Neural cell (in vitro differentiated cells): ENCODE measurements at regions not wholly inside any gene's neighbourhood (a gene's known extent, or its start where the extent isn't known, plus 50 kb on each side); places are given as distances from the start of the nearest gene placed in this dataset.

Source experiments
- H2AFZ ChIP-seq: fragments of 200-600, 300-800 bp; sonication (generic), shearing (Covaris generic); 2 replicates; pipeline ENCODE4 v1.6.0; 2014; ENCODE audit warnings: low read depth, mild to moderate bottlenecking, antibody characterized with exemption, low read length, moderate library complexity
- H3F3A ChIP-seq: fragments of 200-600 bp; shearing (Covaris generic); 2 replicates; pipeline ENCODE4 v1.6.1; 2016; ENCODE audit warnings: mild to moderate bottlenecking, moderate library complexity, mixed read lengths, antibody characterized with exemption, low read length; ENCODE audit not compliant: insufficient read depth, poor library complexity, severe bottlenecking
- H3K27ac ChIP-seq: fragments of 200-600, 300-800 bp; sonication (generic), shearing (Covaris generic); 2 replicates; pipeline ENCODE4 v1.5.1; 2014; ENCODE audit warnings: mild to moderate bottlenecking, low read length, moderate library complexity
- H3K27me3 ChIP-seq: fragments of 300-800, 200-600 bp; sonication (generic), shearing (Covaris generic); 2 replicates; pipeline ENCODE4 v1.6.0; 2014; ENCODE audit warnings: mild to moderate bottlenecking, low read depth, low read length, moderate library complexity; ENCODE audit not compliant: insufficient read depth
- H3K36me3 ChIP-seq: fragments of 300-800, 200-600 bp; sonication (generic), shearing (Covaris generic); 2 replicates; pipeline ENCODE4 v1.5.1; 2014; ENCODE audit warnings: mild to moderate bottlenecking, antibody characterized with exemption, low read length, moderate library complexity; ENCODE audit not compliant: insufficient read depth
- H3K4me2 ChIP-seq: fragments of 300-800, 200-600 bp; sonication (generic), shearing (Covaris generic); 2 replicates; pipeline ENCODE4 v1.6.0; 2014; ENCODE audit warnings: mild to moderate bottlenecking, low read length
- H3K4me3 ChIP-seq: fragments of 300-800, 200-600 bp; sonication (generic), shearing (Covaris generic); 2 replicates; pipeline ENCODE4 v1.5.1; 2014; ENCODE audit warnings: mild to moderate bottlenecking, low read length, moderate library complexity
- H3K79me2 ChIP-seq: fragments of 200-600 bp; shearing (Covaris generic); replicated peaks from 2 replicates; pipeline ENCODE4 v1.6.0; 2014; ENCODE audit warnings: mild to moderate bottlenecking, low read length, moderate library complexity; ENCODE audit not compliant: insufficient read depth
- H3K9ac ChIP-seq: fragments of 300-800, 200-600 bp; sonication (generic), shearing (Covaris generic); 2 replicates; pipeline ENCODE4 v1.6.1; 2016; ENCODE audit warnings: mild to moderate bottlenecking, low read length, mixed read lengths
- H3K9me2 ChIP-seq: fragments of 200-600 bp; shearing (Covaris generic); 2 replicates; pipeline ENCODE4 v1.6.1; 2016; ENCODE audit warnings: mild to moderate bottlenecking, low read length, mixed read lengths; ENCODE audit not compliant: insufficient read depth
- H3K9me3 ChIP-seq: fragments of 200-600, 300-800 bp; sonication (generic), shearing (Covaris generic); 2 replicates; pipeline ENCODE4 v1.6.1; 2016; ENCODE audit warnings: mild to moderate bottlenecking, mixed run types, low read length, moderate library complexity, mixed read lengths
- H4K20me1 ChIP-seq: fragments of 200-600 bp; shearing (Covaris generic); 2 replicates; pipeline ENCODE4 v1.6.1; 2016; ENCODE audit warnings: mild to moderate bottlenecking, mixed run types; ENCODE audit not compliant: insufficient read depth
- CTCF ChIP-seq: fragments of 450-650 bp; IDR thresholded peaks from 2 replicates; pipeline ENCODE4 v1.5.1; 2014; ENCODE audit warnings: antibody characterized with exemption, mild to moderate bottlenecking, moderate library complexity; ENCODE audit not compliant: poor library complexity, severe bottlenecking
- EP300 ChIP-seq: fragments of 450-650 bp; conservative IDR thresholded peaks from 2 replicates; pipeline ENCODE4 v1.6.1; 2014; ENCODE audit warnings: antibody characterized with exemption, mild to moderate bottlenecking, moderate library complexity; ENCODE audit not compliant: poor library complexity, severe bottlenecking
- EZH2 ChIP-seq: fragments of 200-600, 300-800 bp; shearing (Covaris generic), sonication (generic); IDR thresholded peaks from 2 replicates; pipeline ENCODE4 v1.6.1; 2014; ENCODE audit warnings: antibody characterized with exemption, low read length, borderline replicate concordance, mild to moderate bottlenecking; ENCODE audit not compliant: insufficient read depth, poor library complexity, severe bottlenecking
- MXI1 ChIP-seq: fragments of 450-650 bp; conservative IDR thresholded peaks from 2 replicates; pipeline ENCODE4 v1.6.1; 2014; ENCODE audit warnings: antibody characterized with exemption, mild to moderate bottlenecking; ENCODE audit not compliant: poor library complexity, severe bottlenecking
- POLR2AphosphoS5 ChIP-seq: IDR thresholded peaks from 2 replicates; pipeline ENCODE4 v1.6.1; 2012
- RAD21 ChIP-seq: fragments of 450-650 bp; conservative IDR thresholded peaks from 2 replicates; pipeline ENCODE4 v1.6.1; 2014; ENCODE audit warnings: antibody characterized with exemption, mild to moderate bottlenecking, moderate library complexity
- REST ChIP-seq: IDR thresholded peaks from 2 replicates; pipeline ENCODE4 v1.6.1; 2012; ENCODE audit warnings: borderline replicate concordance
- SMC3 ChIP-seq: fragments of 450-650 bp; conservative IDR thresholded peaks from 2 replicates; pipeline ENCODE4 v1.6.1; 2014; ENCODE audit warnings: antibody characterized with exemption, mild to moderate bottlenecking, moderate library complexity; ENCODE audit not compliant: poor library complexity
- TAF1 ChIP-seq: IDR thresholded peaks from 2 replicates; pipeline ENCODE4 v1.6.1; 2012; ENCODE audit warnings: low read depth

GRCh38 chr1:224859651-224860050 lies 69.8 kb upstream of the DNAH14 start:
- H3K4me3 ChIP-seq = no peak overlapping the region
- no peak overlapping the region for H3K27ac ChIP-seq
- no peak for TF ChIP-seq EZH2
- no peak for TF ChIP-seq CTCF
- no peak for TF ChIP-seq MXI1
- no peak for TF ChIP-seq TAF1
- TF ChIP-seq REST = no peak
- no peak for TF ChIP-seq SMC3
- no peak for TF ChIP-seq EP300
- no peak for TF ChIP-seq RAD21
- no peak for TF ChIP-seq POLR2AphosphoS5
- no peaks in the 10 kb centered on the region for H3K9me2 ChIP-seq
- no peaks in the 10 kb centered on the region for H3K27me3 ChIP-seq
- H3F3A ChIP-seq = no peaks in the 10 kb centered on the region
- no peaks in the 10 kb centered on the region for H3K36me3 ChIP-seq
- H3K9me3 ChIP-seq = no peaks in the 10 kb centered on the region
- no peak overlapping the region for H2AFZ ChIP-seq
- no peaks in the 10 kb centered on the region for H4K20me1 ChIP-seq
- H3K4me2 ChIP-seq = no peak overlapping the region
- H3K79me2 ChIP-seq = no peaks in the 10 kb centered on the region
- H3K9ac ChIP-seq = no peak overlapping the region

GRCh38 chr1:224860488-224861338 lies 68.8 kb upstream of the DNAH14 start:
- TF ChIP-seq SMC3 = no peak
- no peak for TF ChIP-seq RAD21
- TF ChIP-seq EP300 = no peak
- TF ChIP-seq POLR2AphosphoS5 = no peak
- no peak for TF ChIP-seq CTCF
- TF ChIP-seq MXI1 = no peak
- TF ChIP-seq EZH2 = no peak
- no peaks in the 10 kb centered on the region for H3K9me3 ChIP-seq
- H3K27ac ChIP-seq = no peak overlapping the region

More at GRCh38 chr1:224860488-224861338, 68.8 kb upstream of the DNAH14 start:
- no peaks in the 10 kb centered on the region for H3K79me2 ChIP-seq
- H4K20me1 ChIP-seq = no peaks in the 10 kb centered on the region
- no peak overlapping the region for H3K9ac ChIP-seq
- H2AFZ ChIP-seq = no peak overlapping the region
- no peaks in the 10 kb centered on the region for H3K27me3 ChIP-seq
- no peaks in the 10 kb centered on the region for H3F3A ChIP-seq
- H3K36me3 ChIP-seq = no peaks in the 10 kb centered on the region
- no peak overlapping the region for H3K4me3 ChIP-seq
- H3K4me2 ChIP-seq = no peak overlapping the region
- H3K9me2 ChIP-seq = no peaks in the 10 kb centered on the region
